MCF 10A (cell line): ENCODE measurements at regions not wholly inside any gene's neighbourhood (a gene's known extent, or its start where the extent isn't known, plus 50 kb on each side); places are given as distances from the start of the nearest gene placed in this dataset.
"Not testable (repeated sequence)": the region's sequence is repeated elsewhere in the genome, so short reads cannot be mapped to it uniquely, and the experiment has no call there.

ENCODE experiments used
- BruUV-seq: library from RNA; stranded (reverse); fragments of 400-500 nt; replicated peaks from 2 replicates; lab custom pipeline; 2021; lab: Mats Ljungman, UMichigan
- CTCF ChIA-PET: fragments of 300-600 bp; sonication (Branson Sonifier 250); formaldehyde crosslinking; extraction: SDS; loops from one replicate; lab custom pipeline; 2021; ENCODE audit warnings: antibody characterized with exemption, inconsistent platforms; lab: Yijun Ruan, JAX
- POLR2A ChIA-PET: fragments of 300-600, 350-650 bp; sonication (Branson Sonifier 250); formaldehyde crosslinking; extraction: SDS; loops from one replicate; lab custom pipeline; 2020; ENCODE audit warnings: antibody characterized with exemption, inconsistent platforms; lab: Yijun Ruan, JAX
- DNase-seq: peaks from one replicate; pipeline ENCODE4 v3.0.0-alpha.2; 2018; ENCODE audit not compliant: unreplicated experiment
- H3K27ac Mint-ChIP-seq: one replicate; pipeline ENCODE4 v1.8.0; 2022; ENCODE audit warnings: mild to moderate bottlenecking, low read depth, mixed read lengths; ENCODE audit not compliant: unreplicated experiment
- H3K27me3 Mint-ChIP-seq: one replicate; pipeline ENCODE4 v1.8.0; 2022; ENCODE audit warnings: mixed read lengths; ENCODE audit not compliant: insufficient read depth, unreplicated experiment
- H3K36me3 Mint-ChIP-seq: one replicate; pipeline ENCODE4 v1.8.0; 2022; ENCODE audit warnings: mild to moderate bottlenecking, moderate library complexity, mixed read lengths; ENCODE audit not compliant: insufficient read depth, unreplicated experiment
- H3K4me1 Mint-ChIP-seq: one replicate; pipeline ENCODE4 v1.8.0; 2022; ENCODE audit warnings: mixed read lengths; ENCODE audit not compliant: insufficient read depth, unreplicated experiment
- H3K4me3 Mint-ChIP-seq: one replicate; pipeline ENCODE4 v1.8.0; 2022; ENCODE audit warnings: mild to moderate bottlenecking, moderate library complexity, mixed read lengths; ENCODE audit not compliant: unreplicated experiment
- H3K9me3 Mint-ChIP-seq: one replicate; pipeline ENCODE4 v1.8.0; 2022; ENCODE audit warnings: mixed read lengths; ENCODE audit not compliant: unreplicated experiment
- intact Hi-C: fragments of 100-400 bp; cut with micrococcal nuclease; formaldehyde crosslinking; loops from 2 replicates; pipeline ENCODE4 v1.14.1; 2022
- TF ChIP-seq, protein P1 (sequence below): fragments of 200-600 bp; IDR thresholded peaks from one replicate; pipeline ENCODE4 v1.8.0; 2022; ENCODE audit warnings: antibody characterized with exemption, mild to moderate bottlenecking; ENCODE audit not compliant: unreplicated experiment

DNA sequence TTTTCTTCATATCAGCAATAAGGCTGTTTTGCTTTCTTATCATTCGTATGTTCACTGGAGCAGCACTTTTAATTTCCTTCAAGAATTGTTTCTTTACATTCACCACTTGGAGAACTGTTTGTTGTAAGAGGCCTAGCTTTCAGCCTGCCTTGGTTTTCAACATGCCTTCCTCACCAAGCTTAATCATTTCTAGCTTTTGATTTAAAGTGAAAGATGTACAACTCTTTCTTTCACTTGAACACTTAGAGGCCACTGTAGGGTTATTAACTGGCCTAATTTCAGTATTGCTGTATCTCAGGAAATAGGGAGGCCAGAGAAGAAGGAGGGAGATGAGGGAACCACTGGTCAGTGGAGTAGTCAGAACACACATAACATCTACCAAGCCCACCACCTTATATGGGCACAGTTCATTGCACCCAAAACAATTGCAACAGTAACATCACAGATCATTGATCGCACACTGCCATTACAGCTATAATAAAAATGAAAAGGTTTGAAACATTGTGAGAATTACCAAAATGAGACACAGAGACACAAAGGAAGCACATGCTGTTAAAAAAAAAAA lies 181.4 kb upstream of the TUBA3C start:
- DNase-seq, result no peak
- BruUV-seq, result no TSS peak
- no peak overlapping the region for H3K27ac Mint-ChIP-seq
- no peaks in the 10 kb centered on the region for H3K27me3 Mint-ChIP-seq
- no peak overlapping the region for H3K4me3 Mint-ChIP-seq
- no peaks in the 10 kb centered on the region for H3K4me1 Mint-ChIP-seq
- no peaks in the 10 kb centered on the region for H3K36me3 Mint-ChIP-seq
- TF ChIP-seq, protein P1, sequence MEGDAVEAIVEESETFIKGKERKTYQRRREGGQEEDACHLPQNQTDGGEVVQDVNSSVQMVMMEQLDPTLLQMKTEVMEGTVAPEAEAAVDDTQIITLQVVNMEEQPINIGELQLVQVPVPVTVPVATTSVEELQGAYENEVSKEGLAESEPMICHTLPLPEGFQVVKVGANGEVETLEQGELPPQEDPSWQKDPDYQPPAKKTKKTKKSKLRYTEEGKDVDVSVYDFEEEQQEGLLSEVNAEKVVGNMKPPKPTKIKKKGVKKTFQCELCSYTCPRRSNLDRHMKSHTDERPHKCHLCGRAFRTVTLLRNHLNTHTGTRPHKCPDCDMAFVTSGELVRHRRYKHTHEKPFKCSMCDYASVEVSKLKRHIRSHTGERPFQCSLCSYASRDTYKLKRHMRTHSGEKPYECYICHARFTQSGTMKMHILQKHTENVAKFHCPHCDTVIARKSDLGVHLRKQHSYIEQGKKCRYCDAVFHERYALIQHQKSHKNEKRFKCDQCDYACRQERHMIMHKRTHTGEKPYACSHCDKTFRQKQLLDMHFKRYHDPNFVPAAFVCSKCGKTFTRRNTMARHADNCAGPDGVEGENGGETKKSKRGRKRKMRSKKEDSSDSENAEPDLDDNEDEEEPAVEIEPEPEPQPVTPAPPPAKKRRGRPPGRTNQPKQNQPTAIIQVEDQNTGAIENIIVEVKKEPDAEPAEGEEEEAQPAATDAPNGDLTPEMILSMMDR, result no peak
- CTCF ChIA-PET, result no interaction called here
- no peaks in the 10 kb centered on the region for H3K9me3 Mint-ChIP-seq
- POLR2A ChIA-PET, result interaction anchor here (1.2 kb wide), 1 partner anchor 25 kb away, joined by 3 read pairs; no protein-coding TSS in a partner anchor
- intact Hi-C loops, result no loop called here

DNA sequence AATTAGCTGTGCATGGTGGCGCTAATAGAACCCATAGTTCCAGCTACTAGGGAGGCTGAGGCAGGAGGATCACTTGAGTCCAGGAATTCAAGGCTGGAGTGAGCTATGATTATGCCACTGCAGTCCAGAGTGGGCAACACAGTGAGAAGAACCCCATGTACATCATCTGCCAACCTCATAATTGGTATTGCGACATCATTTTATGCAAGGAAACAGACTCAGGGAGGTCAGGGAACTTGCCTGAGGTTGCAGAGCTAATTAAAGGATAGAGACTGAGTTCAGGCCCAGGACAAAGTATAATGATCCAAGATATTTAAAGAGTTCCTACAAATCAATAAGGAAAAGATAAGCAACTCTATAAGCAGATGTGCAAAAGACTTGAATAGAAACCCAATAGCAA lies 178.1 kb upstream of the TUBA3C start:
- POLR2A ChIA-PET, CTCF ChIA-PET, H3K4me1 Mint-ChIP-seq, H3K27me3 Mint-ChIP-seq, H3K9me3 Mint-ChIP-seq, intact Hi-C loops, BruUV-seq, H3K4me3 Mint-ChIP-seq, DNase-seq, H3K27ac Mint-ChIP-seq, H3K36me3 Mint-ChIP-seq: not testable (repeated sequence)

DNA sequence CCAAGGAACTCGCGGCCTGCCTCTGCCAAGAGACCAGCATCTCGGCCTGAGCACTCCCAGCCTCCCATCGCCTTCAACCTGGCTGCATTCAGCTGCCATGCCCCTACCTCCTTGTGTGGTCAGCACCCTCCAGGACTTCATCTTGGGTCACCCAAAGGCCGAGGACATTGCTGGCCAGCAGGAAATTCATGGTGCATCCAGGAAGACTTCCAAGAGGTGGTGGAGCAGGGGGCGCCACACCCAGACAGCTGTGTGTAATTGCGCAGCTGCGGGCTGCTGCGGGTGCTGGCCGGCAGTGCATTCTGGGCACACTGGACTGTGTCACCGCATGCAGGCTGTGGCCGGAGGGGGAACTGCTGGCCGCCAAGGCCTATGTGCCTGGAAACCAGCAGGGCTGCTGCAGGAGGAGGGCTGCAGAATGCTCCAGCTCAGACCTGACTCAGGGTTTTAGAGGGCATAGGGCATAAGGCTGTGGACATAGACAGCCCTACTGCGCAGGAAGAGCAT lies 164.3 kb upstream of the TUBA3C start:
- Mint-ChIP-seq H3K36me3 (no peaks in the 10 kb centered on the region), H3K4me3 (no peak overlapping the region), H3K27ac (no peak overlapping the region), H3K27me3 (peaks cover 6% of the 10 kb centered on the region), H3K4me1 (no peaks in the 10 kb centered on the region), H3K9me3 (no peaks in the 10 kb centered on the region)
- ChIA-PET POLR2A (no interaction called here), CTCF (no interaction called here)
- TF ChIP-seq, protein P1, result no peak
- BruUV-seq, result no TSS peak
- no peak for DNase-seq
- intact Hi-C loops, result no loop called here

DNA sequence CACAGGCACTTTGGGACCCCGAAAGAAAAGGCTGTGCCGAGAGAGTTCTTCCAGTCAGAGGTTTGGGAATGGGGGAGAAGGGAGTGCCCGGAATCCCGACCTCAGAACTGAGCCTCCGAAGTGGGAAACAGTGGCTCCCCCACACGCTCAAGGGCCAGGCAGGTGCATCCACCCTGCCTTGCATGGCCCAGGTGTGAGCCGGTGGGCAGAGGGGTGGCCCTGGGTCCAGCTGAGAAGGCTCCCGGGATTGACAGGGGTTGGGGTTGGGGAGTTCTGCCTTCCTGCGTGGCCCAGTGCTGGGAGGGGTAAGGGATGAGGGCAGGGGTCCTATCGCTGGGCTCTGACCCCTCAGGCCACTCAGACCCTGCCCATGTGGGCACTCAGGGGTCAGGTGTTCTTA lies 163.5 kb upstream of the TUBA3C start:
- Mint-ChIP-seq H3K27ac (no peak overlapping the region), H3K4me1 (no peaks in the 10 kb centered on the region), H3K27me3 (peaks cover 10% of the 10 kb centered on the region), H3K36me3 (no peaks in the 10 kb centered on the region), H3K4me3 (no peak overlapping the region), H3K9me3 (no peaks in the 10 kb centered on the region)
- intact Hi-C loops, result no loop called here
- BruUV-seq, result no TSS peak
- ChIA-PET POLR2A (no interaction called here), CTCF (no interaction called here)
- no peak for DNase-seq
- TF ChIP-seq, protein P1, result no peak

DNA sequence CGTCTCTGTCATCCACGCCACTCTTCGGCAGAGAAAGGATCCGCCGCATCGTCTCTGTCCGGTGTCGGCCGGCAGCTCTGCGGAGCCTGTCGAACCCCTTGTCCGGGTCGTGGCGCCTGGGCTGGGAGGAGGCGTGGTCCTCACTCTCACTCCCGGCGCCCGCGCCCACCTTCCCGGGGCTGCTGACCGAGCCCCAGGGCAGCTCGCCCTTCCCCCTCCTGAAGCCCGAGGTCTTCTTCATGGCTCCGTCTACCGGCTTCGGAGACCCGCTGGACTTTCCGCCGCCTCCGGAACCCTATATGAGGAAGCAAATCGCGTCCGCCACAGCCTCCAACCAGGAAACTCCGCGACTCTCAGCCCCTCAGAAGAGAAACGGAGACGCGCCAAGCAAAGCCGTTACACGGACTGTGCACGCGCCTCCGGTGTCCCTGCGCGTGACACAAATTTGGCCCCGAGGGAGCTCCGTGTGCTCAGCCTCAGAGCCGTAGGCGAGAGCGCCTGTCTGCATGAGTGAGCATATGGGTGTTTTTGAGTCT lies 163.0 kb upstream of the TUBA3C start:
- H3K36me3 Mint-ChIP-seq, H3K27ac Mint-ChIP-seq, intact Hi-C loops, H3K9me3 Mint-ChIP-seq, POLR2A ChIA-PET, CTCF ChIA-PET, DNase-seq, BruUV-seq, H3K4me1 Mint-ChIP-seq: not testable (repeated sequence)
- H3K4me3 Mint-ChIP-seq, result peak overlapping the region; percentile 45
- H3K27me3 Mint-ChIP-seq, result peaks cover 12% of the 10 kb centered on the region
